Kidney capillary endothelial cell (primary cell): ENCODE measurements at regions not wholly inside any gene's neighbourhood (a gene's known extent, or its start where the extent isn't known, plus 50 kb on each side); places are given as distances from the start of the nearest gene placed in this dataset.

Experiments used
- DNase-seq: peaks from one replicate; pipeline ENCODE4 v3.0.0-alpha.2; 2018; ENCODE audit warnings: low spot score

DNA sequence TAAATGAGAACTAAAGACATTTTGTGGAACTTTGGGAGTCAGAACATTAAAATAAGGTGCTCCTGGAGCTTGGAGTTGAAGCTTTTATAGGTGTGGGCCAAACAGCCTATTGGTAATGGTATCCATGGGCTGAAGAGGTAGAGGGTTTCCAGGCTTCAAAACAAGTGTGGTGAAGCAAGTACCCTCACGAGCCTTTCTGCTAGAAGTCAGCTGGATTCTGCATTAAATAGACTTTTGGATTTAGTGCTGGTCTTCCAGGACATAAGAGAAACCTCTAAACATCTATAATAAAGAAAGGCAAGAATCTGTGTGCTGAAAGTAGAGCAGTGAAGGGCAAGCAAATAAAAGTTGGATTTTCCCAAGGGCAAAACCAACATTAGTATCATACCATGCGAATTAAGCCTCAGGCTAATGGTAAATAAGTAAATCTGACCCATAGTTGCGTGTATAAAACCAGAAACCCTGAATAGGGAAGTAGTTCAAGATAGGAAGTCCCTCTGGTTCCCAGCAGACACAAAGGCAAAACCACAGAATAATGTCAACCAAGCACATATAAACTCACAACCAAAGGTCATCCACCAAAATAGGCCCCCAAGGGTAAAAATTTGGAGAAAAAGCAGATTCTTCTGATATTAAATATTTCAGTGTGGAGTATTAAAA, 306.3 kb downstream of the TLE4 start:
- no peak for DNase-seq

DNA sequence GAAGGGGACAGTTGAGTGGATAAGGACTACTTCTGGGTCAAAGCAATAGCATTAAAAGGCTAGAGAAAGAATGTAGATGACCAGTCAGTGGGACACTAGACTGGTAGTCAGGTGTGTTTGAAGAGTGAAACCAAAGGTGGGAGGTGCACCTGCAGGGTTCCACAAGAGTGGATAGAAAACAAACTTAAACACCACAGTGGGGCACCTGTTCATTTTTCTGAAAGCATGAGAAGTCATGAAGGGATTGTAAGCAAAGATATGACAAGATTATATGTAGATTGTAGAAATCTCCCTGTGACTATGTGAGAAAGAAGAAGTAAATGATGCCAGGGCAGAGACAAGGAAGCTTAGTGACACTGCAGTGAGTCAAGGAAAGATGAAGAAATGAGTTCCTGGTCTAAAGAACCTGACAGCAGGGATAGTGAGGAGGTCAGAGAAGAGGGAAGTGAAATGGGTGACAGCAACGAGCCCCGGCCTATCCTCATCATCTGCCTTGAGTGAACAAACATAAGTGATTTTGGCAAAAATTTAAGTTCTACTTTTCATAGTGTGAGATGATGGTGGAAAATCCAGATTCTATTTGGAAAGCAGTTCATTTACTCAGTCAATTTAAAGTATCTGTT, 296.9 kb downstream of the TLE4 start:
- DNase-seq, result no peak

DNA sequence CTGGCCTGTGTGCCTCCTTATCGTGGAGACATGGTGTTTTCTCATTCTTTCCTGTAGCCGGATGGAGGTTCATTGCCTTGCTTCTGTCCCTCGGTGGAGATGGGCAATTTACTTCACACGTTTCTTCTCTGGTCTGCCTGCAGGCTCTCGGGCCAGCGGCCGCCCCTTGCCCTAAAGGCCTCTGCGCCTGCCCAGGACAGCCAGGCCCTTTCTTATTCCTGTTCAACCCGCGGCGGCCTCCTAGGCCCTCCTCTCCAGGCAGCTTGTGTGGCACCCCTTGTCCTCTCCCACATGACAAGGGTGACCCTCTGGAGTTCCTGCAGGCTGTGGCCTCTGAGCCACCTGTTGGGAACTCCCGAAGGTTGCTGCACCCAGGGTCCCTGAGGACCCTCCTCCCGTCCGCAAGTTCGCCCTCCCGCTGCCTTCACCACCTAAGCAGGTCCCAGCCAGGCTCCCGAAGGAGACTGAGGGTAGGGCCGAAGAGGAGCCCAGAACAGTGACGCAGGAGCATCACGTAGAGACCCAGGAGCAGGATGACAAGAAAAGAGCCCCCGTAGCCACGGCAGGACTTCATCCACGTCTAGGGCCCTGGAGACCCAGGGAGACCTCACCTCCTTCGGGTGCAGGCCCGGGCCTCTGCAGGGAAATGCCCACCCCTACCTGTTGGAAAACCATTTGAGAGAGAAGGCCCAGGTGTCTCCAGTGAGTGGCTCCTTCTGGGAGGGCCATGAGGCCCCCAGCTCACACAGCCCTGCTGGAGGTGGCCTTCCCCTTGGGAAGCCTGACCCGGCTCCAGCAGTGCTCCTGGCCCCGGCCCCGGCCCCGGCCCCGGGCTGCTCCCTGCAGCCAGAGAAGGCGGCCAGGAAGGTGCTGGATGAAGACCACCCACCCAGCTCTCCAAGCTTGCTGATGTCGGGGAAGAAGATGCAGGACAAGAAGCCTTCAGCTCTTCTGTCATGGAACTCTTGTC, 291.4 kb downstream of the TLE4 start:
- DNase-seq, result no peak

DNA sequence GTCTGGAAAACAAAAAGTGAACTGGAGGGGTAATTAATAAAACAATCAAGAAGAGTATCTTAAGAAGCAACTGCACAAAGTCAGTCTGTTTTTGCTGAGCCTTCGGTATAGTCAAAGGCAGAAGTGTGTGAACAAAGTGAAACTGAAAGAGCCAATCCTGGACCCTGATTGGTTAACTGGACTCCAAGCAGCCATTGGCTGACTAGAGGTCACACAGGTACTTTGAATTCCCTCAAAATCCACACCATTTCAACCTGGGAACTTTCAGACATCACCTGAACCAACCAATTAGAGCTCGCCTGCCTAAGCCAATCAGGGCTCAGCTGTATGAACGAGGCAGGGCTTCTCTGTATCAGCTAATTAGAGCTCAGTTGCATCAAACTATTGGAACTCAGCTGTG, 286.7 kb downstream of the TLE4 start:
- DNase-seq, result no peak

DNA sequence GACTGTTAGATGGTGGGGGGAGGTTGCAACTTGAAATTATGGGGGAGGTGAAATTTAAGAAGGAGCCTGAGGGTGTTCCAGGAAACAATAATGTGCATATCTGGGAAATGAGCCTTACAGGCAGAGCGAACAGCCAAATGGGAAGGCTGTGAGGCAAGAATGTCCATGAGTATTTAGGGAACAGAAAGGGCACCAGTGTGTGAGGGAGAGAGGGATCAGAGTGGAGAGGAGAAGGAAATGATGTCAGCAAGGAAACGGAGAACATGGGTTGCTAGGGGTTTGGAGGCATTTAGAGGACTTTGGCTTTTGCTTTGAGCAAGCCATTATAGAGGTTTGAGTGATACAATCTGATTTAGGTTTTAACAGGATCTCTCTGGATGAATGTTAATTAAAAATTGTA, 285.4 kb downstream of the TLE4 start:
- no peak for DNase-seq

DNA sequence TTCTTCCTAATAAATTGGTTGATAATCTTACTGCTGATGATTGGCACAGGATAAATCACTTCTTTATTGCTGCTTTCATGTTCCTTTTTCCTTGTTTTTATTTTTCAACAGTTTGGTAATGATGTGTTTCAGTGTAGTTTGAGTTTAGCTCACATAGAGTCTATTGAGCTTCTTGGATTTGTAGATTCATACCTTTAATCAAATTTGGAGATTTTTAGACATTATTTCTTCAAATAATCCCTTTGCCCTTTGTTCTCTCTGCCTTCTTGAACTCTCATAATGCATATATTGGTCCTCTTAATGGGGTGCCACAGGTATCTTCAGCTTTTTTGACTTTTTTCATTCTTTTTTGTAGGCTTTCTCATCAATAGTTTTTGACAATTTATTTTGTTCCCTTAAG, 275.3 kb downstream of the TLE4 start:
- DNase-seq, result no peak

DNA sequence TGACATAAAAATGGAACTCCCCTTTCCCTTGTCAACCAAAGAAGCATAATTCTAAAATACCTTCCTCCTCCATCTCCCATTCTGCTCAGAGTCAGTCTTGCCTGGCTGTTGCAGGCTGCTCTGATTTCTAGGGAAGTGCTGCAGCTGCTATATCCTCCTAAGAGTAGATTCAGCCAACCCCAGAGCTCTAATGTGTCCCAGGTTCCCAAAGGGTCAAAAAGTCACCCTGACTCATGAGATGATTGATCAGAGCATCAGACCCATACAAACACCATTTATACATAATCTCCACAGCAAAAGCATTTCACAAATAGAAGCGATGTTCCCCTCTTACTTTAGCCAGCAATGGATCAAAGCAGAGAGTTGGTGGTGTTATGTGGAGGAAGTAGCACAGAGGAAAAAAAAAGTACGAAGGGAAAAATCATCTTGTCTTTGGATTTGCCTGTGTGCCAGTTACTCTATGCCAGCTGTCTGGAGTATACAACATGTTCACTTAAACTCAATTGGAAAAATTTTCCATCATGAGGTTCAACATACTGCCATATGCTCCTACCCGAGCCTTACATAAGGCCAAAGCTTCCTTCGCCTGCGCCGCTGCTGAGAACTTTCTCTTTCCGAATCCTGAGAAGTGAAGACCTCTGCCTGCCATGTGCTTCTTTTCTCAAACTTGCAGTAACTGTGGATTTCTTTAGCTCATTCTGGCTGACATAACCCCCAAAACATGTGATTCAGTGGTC, 258.0 kb downstream of the TLE4 start:
- DNase-seq, result no peak

DNA sequence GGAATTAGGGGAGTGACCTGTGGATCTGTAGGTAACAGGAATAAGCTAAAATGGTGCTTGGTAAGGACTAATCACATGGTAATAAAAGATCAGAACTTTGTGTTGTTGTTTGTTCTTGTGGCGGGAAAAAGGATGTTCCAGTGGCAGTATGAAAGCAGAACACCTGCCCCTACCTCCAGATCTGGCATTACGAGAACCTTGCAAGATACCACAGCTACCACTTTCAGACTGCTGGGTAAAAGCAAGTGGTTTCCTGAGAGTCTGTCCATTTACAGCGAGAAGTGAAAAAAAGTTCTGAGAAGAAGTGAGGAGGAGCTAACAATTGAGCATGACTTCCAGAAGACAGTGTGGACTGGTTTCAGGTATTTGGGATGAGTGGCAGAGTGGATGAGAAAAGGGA, 252.5 kb downstream of the TLE4 start:
- no peak for DNase-seq

DNA sequence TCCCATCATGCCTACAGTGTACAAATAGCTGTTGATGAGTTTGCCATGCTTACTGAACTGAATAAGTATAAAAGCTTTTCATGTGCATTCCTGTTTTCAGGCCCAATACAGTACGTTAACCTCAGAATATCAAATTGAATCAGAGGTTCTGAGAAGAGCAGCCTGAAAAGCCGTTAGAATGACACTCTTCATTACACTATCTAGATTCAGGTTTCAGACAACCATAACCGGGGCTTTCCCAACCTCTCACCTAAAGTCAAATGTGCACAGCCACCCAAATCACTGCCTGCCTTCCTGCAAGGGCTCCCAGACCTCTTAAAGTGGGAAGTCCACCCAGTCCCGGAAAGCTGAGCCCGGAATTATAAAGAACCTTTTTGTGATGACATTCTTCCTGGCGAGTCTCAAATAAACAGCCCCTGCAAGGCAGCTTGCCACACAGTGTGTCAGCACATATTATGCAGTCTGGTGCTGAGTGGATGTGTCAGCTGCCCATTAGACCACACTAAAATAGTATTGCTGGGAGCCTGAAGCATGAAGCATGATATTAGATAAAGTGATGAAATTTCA, 245.8 kb downstream of the TLE4 start:
- DNase-seq, result no peak

DNA sequence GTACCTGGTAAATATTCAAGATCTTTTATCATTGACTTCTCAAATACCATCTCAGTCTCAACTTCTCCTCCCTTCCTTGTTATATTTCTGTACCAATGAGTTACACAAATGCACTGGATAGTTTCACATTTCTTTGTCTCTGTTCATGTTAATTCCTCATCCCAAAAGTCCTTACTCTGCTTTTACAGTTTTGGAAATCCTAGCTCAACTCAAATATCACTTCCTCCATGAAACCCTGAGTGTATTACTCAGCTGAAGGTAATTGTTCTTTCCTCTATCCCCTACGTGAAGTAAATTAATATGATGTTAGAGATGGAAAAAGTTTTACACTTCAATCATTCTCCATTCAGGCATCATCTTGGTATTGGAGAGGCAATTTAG, 241.5 kb downstream of the TLE4 start:
- DNase-seq, result no peak

DNA sequence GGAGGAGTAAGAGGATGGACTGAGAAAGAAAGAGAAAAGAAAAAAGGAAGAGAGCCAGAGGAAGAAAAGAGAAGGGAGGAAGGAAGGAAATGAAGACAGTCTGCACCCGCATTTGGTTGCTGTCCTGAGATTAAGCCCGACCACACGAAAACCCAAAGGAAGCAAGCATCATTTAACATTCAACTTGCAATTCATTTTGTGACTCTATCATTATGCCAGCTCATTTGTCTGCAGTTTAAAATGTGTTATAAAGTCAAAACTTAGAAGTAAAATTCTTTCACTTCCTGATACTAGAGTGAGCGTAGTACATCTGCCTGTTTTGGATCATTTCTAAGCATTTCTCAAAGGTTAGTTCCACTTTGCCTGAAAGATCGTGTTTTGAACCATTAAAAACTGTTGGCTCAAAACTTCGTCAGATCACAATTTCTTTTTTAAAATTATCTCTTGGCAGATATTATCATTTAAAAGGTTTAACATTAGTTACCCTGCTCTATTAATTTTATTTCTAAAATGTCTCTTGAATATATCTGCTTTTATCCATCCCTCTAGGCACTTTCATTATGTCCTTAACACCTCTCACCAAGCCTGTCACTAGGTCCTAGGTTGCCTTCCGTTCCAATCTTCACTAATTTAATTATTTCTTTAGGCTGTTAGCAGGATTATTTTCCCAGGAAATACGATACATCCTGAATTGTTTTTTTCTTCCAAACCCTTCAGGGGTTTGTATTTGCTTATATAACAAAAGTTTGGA, 240.9 kb downstream of the TLE4 start:
- no peak for DNase-seq

DNA sequence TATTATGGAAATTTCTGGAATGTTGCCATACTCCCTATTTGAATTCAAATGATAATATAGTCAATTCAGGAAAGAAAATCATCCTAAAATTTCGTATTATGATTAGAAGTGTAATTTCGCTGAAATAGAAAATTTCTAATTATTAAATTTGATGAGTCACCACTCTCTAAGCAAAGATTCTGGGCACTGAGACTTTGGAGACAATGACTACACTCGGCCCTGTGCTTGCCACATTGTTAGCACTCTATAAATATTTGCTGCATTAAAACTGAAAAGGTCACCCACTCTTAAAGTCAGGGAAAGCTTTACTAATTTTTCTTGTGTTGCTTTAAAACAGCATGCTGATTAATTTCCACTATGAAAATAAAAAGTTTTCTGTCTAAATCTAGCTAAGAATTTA, 240.3 kb downstream of the TLE4 start:
- no peak for DNase-seq

DNA sequence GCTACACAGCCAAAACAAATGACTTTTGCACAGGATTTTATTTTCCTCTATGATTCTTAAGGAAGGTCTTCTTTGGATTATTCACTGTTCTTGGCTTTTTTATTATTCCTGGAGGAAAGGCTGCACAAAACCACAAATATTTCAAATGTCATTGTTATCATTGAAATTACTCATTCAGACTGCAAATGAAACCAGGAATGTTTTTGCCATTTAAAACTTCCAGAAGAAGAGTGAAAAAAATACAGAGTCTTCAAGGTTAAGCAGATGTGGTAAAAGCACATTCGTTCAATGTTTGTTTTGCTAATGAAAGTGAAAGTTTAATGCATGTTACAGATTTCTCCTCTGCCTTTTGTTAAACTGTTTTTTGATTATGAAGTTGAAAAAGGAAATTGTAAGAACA, 238.2 kb downstream of the TLE4 start:
- peak; percentile 4 for DNase-seq

DNA sequence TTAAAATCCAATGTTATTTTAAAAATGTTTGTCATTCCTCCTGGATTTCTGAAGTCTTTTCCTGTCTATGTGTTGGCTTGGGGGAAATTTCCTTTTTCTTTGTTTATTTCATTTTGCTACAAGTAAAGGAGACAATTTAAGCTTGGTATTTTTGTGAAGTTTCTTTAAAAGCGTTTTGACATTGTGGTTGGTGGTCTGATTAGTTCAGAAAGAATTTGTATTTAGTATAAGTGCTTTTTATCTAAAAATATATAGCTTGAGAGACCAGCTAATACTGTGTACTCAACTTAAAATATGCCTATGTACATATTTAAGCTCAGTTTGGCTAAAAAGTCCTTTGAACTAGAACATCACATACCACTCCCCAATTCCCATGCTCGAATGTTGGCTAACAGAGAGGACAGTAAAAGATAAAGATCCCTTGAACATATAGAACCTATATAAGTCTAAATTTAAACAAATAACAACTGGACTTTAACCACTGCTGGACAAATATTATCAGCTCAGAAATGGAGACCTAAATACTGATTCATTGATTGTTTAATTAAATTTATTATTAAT, 237.6 kb downstream of the TLE4 start:
- DNase-seq, result no peak

DNA sequence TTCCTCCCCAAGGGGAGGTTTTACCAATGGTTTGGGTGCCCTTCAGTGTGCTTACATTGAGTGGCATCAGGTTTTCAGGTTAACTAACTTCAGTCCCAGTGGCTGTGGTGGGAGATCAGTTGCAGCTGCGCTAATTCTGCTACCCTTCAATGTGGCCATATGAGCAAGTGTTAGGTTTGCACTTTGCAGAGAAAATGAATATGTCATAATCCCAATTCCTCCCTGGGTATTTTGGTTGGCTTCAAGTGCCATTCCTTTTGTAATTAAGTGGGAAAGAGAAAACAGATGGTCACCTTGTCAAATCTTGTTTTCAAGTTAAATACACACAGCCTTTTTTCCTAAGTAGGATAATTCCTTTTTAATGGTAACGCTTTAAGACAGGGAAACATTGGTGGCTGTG, 236.2 kb downstream of the TLE4 start:
- no peak for DNase-seq

DNA sequence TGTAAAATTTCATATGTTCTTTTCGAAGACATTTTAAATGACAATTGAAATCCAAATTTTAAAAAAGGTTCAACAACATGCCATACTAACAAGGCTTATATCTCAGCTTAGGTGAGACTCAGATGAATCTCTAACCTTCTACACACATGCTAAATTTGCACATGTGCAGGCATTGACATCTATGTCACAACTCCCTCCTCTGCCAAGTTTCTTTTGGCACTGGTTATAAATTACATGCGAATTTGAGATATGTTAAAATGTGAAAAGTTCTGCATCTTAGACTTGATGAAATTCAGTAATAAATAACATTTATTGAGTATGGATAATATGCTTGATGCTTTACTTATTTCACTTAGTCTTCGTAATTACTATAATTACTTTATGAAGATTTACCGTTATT, 234.3 kb downstream of the TLE4 start:
- DNase-seq, result no peak

DNA sequence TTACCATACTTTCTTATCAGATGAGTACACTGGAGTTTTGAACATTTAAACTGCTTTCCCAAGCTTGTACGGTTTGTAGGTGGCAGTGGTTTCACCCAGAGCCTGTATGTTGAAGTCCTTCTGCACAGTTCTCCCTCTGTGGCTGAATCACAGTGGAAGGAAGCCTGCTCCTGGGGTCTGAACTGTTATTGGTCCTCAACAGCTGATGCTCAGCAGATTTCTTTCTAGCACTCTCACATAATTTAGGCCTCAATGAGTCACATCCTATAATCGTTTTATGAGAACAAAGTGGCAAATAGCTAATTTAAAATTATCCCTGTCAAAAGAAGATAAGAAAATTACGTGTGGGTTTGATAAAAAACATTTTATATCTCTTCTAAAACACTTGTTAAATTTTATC, 229.7 kb downstream of the TLE4 start:
- no peak for DNase-seq

DNA sequence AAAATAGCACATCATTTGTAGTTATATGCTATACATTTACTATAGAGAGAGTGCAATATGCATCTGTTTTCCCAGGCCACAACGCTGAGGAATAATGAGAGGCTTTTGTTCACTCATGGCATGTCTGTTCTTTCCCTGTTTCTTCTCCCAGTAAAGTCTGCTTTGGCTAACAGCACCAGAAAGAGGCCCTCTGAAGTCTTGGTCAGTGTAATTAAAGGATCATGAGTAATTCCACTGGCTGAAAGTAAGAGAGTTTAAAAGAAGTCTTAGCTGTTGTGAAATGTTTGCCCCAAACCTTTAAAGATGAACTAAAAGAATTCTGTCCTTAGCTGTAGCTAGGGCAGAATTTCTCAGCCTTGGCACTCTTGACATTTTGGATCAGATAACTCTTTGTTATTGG, 228.8 kb downstream of the TLE4 start:
- DNase-seq, result no peak

DNA sequence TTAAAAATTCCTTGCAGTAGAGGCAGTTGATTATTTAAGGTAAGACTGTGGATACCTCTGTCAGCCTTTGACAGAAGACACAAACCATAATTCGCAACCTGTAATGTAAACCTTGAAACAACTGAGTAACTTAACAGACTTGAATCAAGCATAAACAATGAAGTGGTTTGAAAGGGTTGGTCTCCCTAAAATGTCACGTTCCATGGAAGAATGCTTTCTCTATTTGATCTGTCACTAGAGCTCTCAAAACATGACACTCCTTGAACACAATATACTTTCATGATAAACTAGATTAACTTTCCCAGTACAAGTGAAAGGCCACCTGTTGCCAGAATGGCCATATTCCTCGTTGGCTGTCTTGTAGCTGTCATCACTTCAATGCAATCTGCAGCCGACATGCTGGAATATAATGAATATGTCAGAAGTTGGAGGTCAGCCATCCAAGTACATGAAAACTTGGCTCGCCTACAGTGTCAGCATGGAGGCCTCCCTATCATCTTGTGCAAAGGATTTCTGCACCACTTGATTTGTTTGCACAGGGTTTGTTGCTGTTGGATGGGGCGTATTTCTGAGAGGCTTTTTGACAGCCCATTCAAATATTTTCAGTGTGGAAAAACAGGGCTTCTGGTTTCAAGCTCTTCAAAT, 228.0 kb downstream of the TLE4 start:
- no peak for DNase-seq

DNA sequence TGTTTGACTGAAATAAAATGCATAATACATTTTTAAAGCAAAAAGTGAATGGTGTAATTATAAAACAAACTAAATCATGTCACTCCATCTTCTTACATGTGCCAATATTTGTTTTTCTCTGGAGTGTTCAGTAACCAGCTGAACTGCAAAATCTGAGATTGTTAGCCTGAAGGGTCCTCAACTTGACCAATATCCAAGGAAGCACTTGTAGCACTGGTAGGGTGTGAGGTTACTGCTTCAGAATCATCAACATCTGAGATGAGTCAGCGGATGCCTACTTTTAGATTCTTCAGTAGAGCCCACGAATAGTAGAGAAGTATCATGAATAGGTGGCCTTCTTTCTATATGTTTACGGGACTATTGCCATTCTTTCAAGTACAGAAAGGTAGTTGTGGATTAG, 226.7 kb downstream of the TLE4 start:
- no peak for DNase-seq

DNA sequence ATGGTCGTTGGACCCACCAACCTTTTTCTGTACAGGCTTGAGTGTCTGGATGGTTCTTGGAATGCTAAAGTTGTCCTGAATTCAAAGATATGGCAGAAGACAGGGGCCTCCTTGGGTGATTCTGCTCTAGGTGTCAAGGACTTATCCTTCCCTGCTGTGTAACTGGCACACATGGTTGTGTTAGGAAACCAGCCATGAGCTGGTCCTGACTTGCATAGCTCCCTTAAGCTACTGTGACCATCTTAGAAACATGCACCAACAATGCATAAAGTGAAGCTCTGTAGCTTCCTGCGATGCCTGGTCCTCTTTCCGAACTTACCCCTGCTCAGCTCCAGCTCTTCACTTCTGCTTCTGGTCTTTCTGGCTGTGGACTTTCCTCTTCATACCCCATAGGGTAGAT, 224.6 kb downstream of the TLE4 start:
- DNase-seq, result no peak
